SK-N-SH treated with all-trans-retinoic acid at 6 μM for 48 hours (cell line): ENCODE measurements at regions not wholly inside any gene's neighbourhood (a gene's known extent, or its start where the extent isn't known, plus 50 kb on each side); places are given as distances from the start of the nearest gene placed in this dataset.

Experiments
- ARNTL ChIP-seq: fragments of 450-650 bp; formaldehyde crosslinking; IDR thresholded peaks from 2 replicates; pipeline ENCODE4 v1.5.0; 2020; ENCODE audit warnings: low read depth, mild to moderate bottlenecking, moderate library complexity, borderline replicate concordance
- CREB5 ChIP-seq: fragments of 250-450 bp; sonication (Bioruptor Pico); IDR thresholded peaks from 2 replicates; pipeline ENCODE4 v1.5.1; 2020; ENCODE audit warnings: low read depth, mild to moderate bottlenecking, moderate library complexity
- ISL1 ChIP-seq: fragments of 250-450 bp; sonication (Bioruptor Pico); IDR thresholded peaks from 2 replicates; pipeline ENCODE4 v2.1.2; 2022; ENCODE audit warnings: mild to moderate bottlenecking, moderate library complexity
- PATZ1 ChIP-seq: fragments of 250-450 bp; sonication (Bioruptor Pico); IDR thresholded peaks from 2 replicates; pipeline ENCODE4 v1.8.0; 2020; ENCODE audit warnings: mild to moderate bottlenecking, moderate library complexity, borderline replicate concordance
- RARB ChIP-seq: fragments of 250-450 bp; sonication (Bioruptor Pico); IDR thresholded peaks from 2 replicates; pipeline ENCODE4 v1.8.0; 2021; ENCODE audit warnings: mild to moderate bottlenecking, moderate library complexity
- TOX ChIP-seq: fragments of 250-450 bp; sonication (Bioruptor Pico); IDR thresholded peaks from 2 replicates; pipeline ENCODE4 v1.8.0; 2021; ENCODE audit warnings: mild to moderate bottlenecking, moderate library complexity, borderline replicate concordance
- TSHZ2 ChIP-seq: fragments of 250-450 bp; sonication (Bioruptor Pico); IDR thresholded peaks from 2 replicates; pipeline ENCODE4 v1.5.0; 2020; ENCODE audit warnings: mild to moderate bottlenecking, moderate library complexity
- ZC3H10 ChIP-seq: fragments of 250-450 bp; sonication (Bioruptor Pico); IDR thresholded peaks from 2 replicates; pipeline ENCODE4 v1.5.1; 2021; ENCODE audit warnings: mild to moderate bottlenecking, moderate library complexity
- ZNF8 ChIP-seq: fragments of 450-650 bp; formaldehyde crosslinking; IDR thresholded peaks from 2 replicates; pipeline ENCODE4 v1.5.0; 2020; ENCODE audit warnings: mild to moderate bottlenecking, moderate library complexity

GRCh38 chr5:2128686-2129355, 246.1 kb upstream of the IRX4 start:
- TF ChIP-seq PATZ1 (CRISPR knock-in tag) = no peak
- no peak for TF ChIP-seq CREB5 (CRISPR knock-in tag)
- TF ChIP-seq TSHZ2 (CRISPR knock-in tag) = no peak
- no peak for TF ChIP-seq ZC3H10 (CRISPR knock-in tag)
- no peak for TF ChIP-seq RARB (CRISPR knock-in tag)
- TF ChIP-seq ARNTL (CRISPR knock-in tag) = no peak
- no peak for TF ChIP-seq ZNF8 (CRISPR knock-in tag)
- no peak for TF ChIP-seq ISL1 (CRISPR knock-in tag)
- TF ChIP-seq TOX (CRISPR knock-in tag) = no peak
